K562 (cell line): ENCODE measurements at regions not wholly inside any gene's neighbourhood (a gene's known extent, or its start where the extent isn't known, plus 50 kb on each side); places are given as distances from the start of the nearest gene placed in this dataset.

Experiments used
- CTCF ChIP-seq, 3 experiments: IDR thresholded peaks in 2 of 3; conservative IDR thresholded peaks in 1 of 3; 2 replicates each; pipeline ENCODE4 v1.5.1; 2011 to 2012; ENCODE audit warnings: low read length in 3 of 3, mild to moderate bottlenecking in 3 of 3, control low read depth in 2 of 3, improper control_type of control experiment in 1 of 3, inconsistent platforms in 1 of 3, low read depth in 1 of 3, mixed read lengths in 1 of 3, moderate library complexity in 1 of 3; ENCODE audit not compliant: insufficient read depth in 2 of 3
- FOXJ2 ChIP-seq: fragments of 200-800 bp; sonication (Bioruptor generic); IDR thresholded peaks from 2 replicates; pipeline ENCODE4 v1.6.1; 2016; ENCODE audit warnings: missing genetic modification characterization, missing compliant biosample characterization
- NFIC ChIP-seq: fragments of 450-650 bp; IDR thresholded peaks from 2 replicates; pipeline ENCODE4 v1.6.1; 2017; ENCODE audit warnings: mild to moderate bottlenecking, inconsistent platforms
- NFYB ChIP-seq: IDR thresholded peaks from 2 replicates; pipeline ENCODE4 v1.6.1; 2011; ENCODE audit warnings: mild to moderate bottlenecking, moderate library complexity; ENCODE audit not compliant: insufficient read length; ENCODE audit errors: extremely low read depth
- POLR2A ChIP-seq: fragments of 450-650 bp; conservative IDR thresholded peaks from 2 replicates; pipeline ENCODE4 v1.6.1; 2016
- U2AF2 ChIP-seq: fragments of 200-400 bp; formaldehyde crosslinking; optimal IDR thresholded peaks from 2 replicates; pipeline ENCODE3; 2017; ENCODE audit warnings: low read depth, mild to moderate bottlenecking, low read length
- ZNF24 ChIP-seq: fragments of 450-650 bp; IDR thresholded peaks from 2 replicates; pipeline ENCODE4 v1.6.1; 2016
- ZNF561 ChIP-seq: fragments of 450-650 bp; formaldehyde crosslinking; conservative IDR thresholded peaks from 2 replicates; pipeline ENCODE4 v1.4.0; 2020; ENCODE audit warnings: mild to moderate bottlenecking, moderate library complexity

- TF ChIP-seq FOXJ2 (tag) (no peak), CTCF (IDR thresholded peaks at IDR 0.05 in 2 of 3, conservative IDR thresholded peaks at IDR 0.05 in 1 of 3; ENCODE audit: insufficient read depth in 2 of 3, low read depth in 1 of 3, low read length in 3 of 3) (no peak), POLR2A (no peak), ZNF24 (no peak), NFIC (no peak), U2AF2 (no peak), NFYB (no peak), ZNF561 (no peak)
Observed at GRCh38 chr12:87930033-87930432, 99.2 kb downstream of the C12orf50 start.
